Mammary epithelial cell (primary cell): ENCODE measurements at regions not wholly inside any gene's neighbourhood (a gene's known extent, or its start where the extent isn't known, plus 50 kb on each side); places are given as distances from the start of the nearest gene placed in this dataset.

Source experiments
- EZH2 ChIP-seq: IDR thresholded peaks from 2 replicates; pipeline ENCODE4 v1.6.1; 2012; ENCODE audit warnings: low read length, inconsistent platforms, borderline replicate concordance
- TF ChIP-seq, protein P1 (sequence below), 2 donors: IDR thresholded peaks in 1 of 2; conservative IDR thresholded peaks in 1 of 2; 2 replicates each; pipeline ENCODE4 v1.5.1; 2011 to 2012; ENCODE audit warnings: inconsistent platforms in 2 of 2, low read length in 2 of 2, mild to moderate bottlenecking in 2 of 2, control low read depth in 1 of 2, low read depth in 1 of 2; ENCODE audit not compliant: insufficient read depth in 1 of 2; ENCODE audit errors: extremely low read depth in 1 of 2

DNA sequence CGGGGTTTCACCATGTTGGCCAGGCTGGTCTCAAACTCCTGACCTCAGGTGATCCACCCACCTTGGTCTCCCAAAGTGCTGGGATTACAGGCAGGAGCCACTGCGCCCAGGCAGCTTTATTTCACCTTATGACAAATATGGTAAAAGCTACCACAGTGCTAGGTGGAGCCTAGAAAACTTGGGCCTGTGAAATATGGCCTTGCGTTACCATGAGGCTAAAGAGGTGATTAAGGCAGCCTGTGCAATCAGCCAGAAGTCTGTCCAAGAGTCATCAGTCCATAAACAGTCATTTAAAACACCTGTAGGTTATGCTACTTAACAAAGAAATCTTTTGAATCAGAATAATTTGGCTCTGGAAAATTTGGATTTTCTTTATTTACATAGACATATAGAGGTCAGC lies 114.8 kb upstream of the ANKH start:
- TF ChIP-seq, protein P1, sequence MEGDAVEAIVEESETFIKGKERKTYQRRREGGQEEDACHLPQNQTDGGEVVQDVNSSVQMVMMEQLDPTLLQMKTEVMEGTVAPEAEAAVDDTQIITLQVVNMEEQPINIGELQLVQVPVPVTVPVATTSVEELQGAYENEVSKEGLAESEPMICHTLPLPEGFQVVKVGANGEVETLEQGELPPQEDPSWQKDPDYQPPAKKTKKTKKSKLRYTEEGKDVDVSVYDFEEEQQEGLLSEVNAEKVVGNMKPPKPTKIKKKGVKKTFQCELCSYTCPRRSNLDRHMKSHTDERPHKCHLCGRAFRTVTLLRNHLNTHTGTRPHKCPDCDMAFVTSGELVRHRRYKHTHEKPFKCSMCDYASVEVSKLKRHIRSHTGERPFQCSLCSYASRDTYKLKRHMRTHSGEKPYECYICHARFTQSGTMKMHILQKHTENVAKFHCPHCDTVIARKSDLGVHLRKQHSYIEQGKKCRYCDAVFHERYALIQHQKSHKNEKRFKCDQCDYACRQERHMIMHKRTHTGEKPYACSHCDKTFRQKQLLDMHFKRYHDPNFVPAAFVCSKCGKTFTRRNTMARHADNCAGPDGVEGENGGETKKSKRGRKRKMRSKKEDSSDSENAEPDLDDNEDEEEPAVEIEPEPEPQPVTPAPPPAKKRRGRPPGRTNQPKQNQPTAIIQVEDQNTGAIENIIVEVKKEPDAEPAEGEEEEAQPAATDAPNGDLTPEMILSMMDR (conservative IDR thresholded peaks at IDR 0.05 in 1 of 2, IDR thresholded peaks at IDR 0.05 in 1 of 2; ENCODE audit: extremely low read depth in 1 of 2, insufficient read depth in 1 of 2, low read depth in 1 of 2, low read length in 2 of 2): no peak
- TF ChIP-seq EZH2: no peak
